ENCODE measurements at regions not wholly inside any gene's neighbourhood (a gene's known extent, or its start where the extent isn't known, plus 50 kb on each side); places are given as distances from the start of the nearest gene placed in this dataset.
"Not testable (repeated sequence)": the region's sequence is repeated elsewhere in the genome, so short reads cannot be mapped to it uniquely, and the experiment has no call there.

DNA sequence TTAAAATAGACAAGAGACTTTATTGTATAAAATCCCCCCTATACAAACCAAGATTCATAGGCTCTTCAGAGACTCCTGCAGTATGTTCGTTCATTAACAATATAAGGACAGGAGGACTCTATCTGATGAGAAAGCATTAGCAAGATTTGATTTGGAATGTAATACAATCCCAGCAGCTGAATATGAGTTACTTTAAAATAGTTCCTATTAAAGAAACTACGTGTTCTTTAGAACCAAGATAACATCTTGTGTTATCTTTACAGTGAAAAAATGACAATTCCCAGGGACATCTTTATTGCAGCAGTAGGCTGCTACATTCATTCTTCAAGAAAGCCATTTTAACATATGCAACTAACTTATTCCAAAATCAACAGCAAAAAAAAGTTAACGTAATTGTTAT lies 1360.1 kb upstream of the GJE1 start:
- no peak for DNase-seq (ENCODE audit: low spot score)

DNA sequence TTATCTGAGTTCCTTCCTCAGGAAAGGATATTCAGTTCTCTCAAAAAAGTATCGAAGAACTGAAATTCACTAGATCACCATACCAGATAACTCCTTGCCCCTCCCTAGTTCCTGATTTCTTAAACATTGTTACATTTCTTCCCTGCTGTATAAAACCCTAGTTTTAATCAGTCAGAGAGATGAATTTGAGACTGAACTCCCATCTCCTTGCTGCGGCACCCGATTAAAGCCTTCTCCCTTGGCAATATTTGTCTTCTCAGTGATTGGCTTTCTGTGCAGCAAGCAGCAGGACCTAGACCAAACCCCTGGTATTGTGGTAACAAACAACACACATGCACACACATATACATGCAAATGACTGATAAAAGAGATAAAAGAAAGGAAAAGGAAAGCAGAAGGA lies 1364.6 kb upstream of the GJE1 start:
- DNase-seq (ENCODE audit: low spot score): no peak

DNA sequence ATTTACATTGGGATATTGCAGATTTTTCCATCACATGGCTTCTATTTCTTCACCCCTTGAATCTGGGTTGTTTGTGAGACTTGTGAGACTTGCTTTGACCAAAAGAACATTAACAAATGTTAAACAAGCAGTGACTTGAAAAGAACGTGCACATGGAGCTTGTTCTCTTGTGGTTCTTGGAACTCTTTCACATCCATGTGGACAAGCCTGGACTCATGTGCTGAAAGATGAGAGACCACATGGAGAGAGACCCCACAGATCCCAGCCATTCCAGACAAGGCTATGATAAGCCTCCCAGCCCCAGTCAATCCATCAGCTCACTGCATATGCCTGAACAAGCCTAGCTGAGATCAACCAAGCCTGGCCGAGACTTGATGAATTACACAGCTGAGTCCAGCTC lies 1365.7 kb upstream of the GJE1 start:
- DNase-seq (ENCODE audit: low spot score): no peak

DNA sequence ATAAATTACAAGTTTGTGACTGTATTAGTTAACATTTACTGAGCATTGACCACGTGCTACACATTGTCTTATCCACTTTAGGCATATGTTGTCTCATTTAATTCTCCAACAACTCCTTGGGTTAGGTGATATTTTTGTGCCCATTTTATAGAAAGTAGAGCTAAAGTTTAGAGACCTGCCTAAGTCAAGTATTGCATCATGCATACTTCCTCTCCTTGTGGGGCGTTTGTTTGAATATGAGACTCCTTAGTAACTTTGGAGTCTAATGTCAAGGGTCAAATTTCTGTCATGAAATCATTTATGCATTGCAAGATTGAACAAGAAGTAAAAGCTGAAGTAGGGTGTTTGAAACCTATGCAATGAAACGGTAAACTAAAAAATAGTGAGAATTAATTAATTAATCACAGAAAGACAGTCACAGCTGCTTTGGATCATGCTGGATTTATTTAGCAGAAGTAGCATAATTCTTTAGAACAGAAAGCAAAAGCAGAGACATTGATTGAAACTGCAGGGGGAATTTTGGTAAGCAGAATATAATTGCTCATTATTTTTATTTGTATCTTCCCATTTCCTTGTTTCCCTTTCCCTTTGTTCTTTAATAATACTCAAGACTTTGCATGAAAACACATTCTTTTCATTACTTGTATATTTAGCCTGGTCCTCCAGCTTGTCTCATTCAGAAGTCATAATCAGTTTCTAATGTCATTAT lies 1374.4 kb upstream of the GJE1 start:
- no peak for DNase-seq (ENCODE audit: low spot score)

DNA sequence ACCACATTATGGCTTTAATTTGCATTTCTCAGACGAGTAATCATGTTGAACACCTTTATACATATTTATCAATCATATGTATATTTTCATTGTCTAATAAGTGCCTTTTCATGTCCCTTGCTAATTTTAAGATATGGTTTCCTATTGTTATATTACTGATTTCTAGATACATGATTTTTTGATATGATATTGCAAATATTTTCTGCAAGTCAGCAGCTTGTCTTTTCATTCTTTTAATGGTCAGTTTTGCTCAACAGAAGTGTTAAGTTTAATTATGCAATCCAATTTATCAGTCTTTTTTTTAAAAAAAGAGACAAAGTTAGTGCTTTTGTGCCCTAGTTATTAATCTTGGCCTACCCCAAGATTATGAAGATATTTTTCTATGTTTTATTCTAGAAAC lies 1377.8 kb upstream of the CITED2 start:
- no peak for DNase-seq (ENCODE audit: low spot score)

DNA sequence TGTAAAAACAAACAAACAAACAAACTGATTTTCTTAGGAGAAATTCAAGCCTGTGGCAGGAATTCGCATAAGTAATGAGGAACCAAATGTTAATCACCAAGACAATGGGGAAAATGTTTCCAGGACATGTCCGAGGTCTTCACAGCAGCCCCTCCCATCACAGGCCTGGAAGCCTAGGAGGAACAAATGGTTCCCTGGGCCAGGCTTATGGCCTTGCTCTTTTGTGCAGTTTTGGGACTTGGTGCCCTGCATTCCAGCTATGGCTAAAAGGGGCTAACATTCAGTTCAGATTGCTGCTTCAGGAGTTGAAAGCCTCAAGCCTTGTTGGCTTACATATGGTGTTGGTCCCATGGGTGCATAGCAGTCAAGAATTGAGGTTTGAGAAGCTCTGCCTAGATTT lies 1372.7 kb upstream of the CITED2 start:
- no peak for DNase-seq (ENCODE audit: low spot score)

DNA sequence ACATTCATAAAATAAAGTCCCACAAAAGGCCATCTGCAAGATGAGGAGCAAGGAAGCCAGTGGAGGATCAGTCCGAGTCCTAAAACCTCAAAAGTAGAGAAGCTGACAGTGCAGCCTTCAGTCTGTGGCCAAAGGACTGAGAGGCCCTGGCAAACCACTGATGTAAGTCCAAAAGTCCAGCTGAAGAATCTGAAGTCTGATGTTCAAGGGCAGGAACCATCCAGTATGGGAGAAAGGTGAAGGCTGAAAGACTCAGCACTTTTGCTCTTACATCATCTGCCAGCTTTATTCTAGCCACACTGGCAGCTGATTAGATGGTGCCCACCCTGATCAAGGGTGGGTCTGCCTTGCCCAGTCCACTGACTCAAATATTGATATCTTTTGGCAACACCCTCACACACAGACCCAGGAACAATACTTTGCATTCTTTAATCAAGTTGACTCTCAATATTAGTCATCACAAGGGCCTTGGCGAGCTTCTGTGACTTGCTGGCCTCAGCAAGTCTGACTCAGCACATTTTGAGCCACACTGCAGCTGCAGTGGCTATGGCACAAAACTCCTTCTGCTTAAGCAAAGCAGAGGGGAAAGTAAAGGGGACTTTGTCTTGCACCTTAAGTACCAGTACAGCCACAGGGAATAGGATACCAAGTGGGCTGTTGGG lies 1370.3 kb upstream of the CITED2 start:
- DNase-seq (ENCODE audit: low spot score): no peak

DNA sequence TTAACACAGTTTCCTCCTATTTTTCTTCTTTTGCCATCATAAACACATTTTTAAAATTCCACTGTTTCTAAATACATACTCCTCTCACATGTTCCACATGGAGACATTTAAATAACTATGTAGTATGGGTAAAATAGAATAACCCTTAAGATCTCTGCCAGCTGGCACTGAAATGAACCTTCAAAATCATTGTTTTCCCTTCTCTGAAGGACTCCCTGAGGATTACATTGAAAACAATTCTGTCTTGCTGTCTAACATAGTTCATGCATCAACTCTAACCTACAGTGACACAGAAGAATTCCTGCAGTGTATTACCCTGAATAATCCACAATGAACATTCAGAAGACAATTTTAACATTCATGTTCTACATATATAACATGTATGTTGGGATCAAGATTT lies 1361.8 kb upstream of the CITED2 start:
- no peak for DNase-seq (ENCODE audit: low spot score)

DNA sequence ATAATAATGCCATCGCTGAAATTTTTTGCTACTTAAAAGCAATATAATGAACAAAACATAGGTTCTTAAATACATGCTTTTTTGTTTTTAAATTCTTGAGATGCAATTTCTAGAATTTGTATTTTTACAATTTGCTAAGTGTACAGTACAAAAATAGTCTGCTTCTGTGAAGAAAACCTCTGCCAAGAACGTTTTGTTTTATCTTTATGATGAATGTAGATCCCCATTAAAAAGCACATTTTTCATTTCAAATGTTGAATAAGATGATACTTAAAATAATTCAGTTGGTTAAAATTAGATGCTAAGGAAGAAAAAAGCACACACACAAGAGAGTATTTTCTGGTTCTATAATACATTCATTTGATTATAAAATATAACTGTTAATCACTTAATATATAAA lies 1358.5 kb upstream of the CITED2 start:
- no peak for DNase-seq (ENCODE audit: low spot score)

DNA sequence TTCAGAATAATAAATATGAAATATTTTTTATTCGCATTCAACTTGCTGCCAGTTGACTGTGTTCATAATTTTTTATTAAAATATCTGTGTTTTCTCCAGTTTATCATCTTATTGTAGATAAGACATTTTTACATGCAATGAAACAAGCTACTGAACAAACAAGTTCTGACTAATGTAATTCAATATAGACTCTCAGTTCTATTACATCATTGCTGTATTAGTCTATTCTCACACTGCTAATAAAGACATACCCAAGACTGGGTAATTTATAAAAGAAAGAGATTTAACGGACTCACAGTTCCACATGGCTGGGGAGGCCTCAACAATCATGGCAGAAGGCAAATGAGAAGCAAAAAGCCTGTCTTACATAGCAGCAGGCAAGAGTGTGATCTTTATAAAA lies 1357.7 kb upstream of the CITED2 start:
- DNase-seq (ENCODE audit: low spot score): no peak

DNA sequence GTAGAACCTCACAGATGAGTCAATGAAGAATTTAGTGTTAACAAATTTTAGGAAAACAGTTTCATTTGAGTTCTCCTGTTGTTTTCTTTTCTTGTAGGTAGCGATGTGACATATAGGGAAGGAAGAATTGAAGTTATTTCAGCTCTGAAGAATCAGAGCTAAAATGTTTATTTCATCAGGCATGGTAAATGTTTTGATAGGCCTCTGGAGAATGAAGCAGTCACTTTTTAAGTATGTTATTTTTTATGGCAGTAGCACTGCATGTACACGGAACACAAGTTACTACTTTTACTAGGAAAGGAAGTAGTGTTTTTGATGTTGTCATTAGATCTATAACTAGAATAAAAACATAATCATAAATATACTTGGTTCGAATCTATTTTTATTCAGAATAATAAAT lies 1357.3 kb upstream of the CITED2 start:
- no peak for DNase-seq (ENCODE audit: low spot score)

DNA sequence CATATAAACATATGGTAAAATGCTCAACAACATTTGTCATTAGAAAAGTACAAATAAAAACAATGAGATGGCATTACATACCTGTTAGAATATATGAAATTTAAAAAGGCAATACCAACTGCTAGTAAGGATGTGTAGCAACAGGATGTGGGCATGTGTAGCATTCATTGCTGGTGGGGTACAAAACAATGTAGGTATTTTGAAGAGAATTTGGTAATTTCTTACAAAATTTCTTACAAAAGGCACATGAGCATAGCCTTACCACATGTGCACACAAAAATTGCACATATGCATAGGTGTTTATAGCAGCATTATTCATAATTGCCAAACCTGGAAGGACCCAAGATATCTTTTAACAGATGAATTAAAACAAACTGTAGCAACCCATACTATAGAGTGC lies 1355.1 kb upstream of the CITED2 start:
- DNase-seq (ENCODE audit: low spot score): no peak

DNA sequence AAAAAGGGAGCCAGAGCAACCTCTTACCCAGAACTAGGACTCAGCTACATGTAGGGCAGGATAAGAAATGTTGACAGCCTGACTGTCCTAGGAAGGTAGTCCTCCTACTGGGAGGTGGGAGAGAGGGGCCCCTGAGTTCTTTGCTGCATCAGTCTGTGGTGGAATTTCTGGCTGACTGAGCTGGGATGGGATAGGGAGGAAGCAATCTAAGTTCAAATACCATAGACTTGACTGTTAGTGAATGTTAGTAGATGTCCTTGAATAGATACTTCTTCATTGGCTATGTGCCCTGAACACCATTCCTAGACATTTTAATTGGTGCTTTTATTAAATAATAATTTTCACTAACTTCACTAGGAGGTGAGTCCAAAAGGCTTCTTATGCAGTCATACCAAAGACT lies 1343.6 kb upstream of the CITED2 start:
- no peak for DNase-seq (ENCODE audit: low spot score)

DNA sequence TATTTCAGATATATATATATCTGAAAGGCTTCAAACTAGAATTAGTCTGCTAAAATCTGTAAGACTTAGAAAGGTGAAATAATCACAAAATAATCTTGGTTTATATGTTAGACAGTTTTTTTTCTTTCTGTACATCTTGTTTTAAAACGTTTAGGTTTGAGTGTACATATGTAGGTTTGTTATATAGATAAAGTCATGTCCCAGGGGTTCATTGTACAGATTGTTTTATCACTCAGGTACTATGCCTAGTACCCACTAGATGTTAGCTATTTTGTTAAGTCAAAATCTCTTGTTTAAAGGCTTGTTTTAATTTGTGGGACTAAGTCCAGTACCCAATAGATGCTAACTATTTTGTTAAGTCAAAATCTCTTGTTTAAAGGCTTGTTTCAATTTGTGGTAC lies 1339.0 kb upstream of the CITED2 start:
- DNase-seq (ENCODE audit: low spot score): no peak

DNA sequence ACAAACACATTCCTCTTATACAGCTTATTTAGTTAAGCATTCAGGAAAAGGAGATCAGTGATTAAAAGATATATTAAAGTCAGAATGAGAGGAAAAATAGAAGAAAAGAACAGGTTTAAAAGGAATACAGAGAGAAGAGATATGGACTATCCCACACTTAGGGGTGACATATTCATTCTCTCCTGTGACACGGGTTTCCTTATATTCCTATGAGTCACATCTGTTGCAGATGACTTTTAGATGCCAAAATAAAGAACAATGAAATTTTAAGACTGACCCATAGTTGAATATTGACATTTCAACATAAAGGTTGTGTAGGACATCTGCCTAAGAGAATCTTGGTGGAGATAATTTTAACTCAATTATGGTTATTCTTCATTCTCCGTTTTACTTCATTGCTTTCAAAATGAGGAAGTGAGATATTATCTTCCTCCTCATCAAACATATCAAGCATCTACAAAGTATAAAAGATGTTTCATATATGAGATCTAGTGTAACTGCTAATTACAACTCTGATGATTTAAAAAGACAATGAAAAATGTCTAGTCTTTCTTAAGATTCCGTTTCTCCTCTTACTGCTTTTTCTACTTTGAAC lies 1336.7 kb upstream of the CITED2 start:
- DNase-seq (ENCODE audit: low spot score): no peak

DNA sequence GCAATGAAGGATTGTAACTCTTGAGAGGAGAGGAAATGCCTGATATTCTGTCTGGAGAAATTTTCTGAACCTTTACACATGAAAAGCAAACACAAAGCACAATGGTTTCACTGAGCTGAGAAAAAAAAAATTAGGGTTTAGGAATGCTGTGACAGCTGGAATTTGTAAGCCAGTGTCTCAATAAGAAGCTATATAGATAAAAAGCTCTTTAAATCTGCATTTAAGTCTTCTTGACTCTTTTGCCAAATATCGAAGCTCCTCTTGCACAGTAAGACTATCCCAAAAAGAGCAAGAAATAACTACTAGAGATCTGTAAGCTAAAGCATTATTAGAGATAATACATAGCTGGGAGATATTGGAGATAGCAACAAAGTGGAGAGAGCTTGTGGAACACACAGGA lies 1334.0 kb upstream of the CITED2 start:
- DNase-seq (ENCODE audit: low spot score): no peak

DNA sequence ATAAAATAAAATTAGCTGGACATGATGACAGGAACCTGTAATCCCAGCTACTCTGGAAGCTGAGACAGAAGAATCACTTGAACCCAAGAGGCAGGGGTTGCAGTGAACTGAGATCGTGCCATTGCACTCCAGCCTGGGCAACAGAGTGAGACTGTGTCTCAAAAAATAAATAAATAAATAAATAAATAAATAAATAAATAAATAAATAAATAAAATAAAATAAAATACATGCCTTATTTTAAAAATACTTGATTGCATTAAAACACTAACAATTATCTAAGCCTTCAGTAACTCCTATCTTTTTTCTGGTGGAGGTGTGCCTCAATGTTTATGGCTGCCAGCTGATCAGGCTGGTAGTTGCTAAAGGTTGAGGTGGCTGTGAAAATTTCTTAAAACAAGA lies 1329.6 kb upstream of the CITED2 start:
- DNase-seq (ENCODE audit: low spot score): not testable (repeated sequence)

DNA sequence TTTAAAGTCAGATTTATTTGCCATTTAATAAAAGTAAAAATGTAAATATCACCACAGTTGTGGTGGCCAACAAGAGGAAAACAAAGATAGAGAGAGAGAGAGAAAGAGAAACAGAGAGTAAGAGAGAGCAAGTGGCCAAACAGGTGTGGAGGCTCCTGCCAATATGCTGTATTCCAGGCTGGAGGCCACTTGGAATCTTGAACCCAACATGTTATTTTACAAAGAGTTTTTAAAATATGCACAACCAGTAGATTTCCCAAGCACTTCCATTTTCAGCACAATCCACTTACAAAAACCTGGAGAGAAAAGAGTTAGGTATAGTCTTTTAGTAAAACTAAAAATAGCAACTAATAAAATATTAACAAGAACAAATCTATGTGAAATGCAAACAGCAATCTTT lies 1323.1 kb upstream of the CITED2 start:
- DNase-seq (ENCODE audit: low spot score): no peak

DNA sequence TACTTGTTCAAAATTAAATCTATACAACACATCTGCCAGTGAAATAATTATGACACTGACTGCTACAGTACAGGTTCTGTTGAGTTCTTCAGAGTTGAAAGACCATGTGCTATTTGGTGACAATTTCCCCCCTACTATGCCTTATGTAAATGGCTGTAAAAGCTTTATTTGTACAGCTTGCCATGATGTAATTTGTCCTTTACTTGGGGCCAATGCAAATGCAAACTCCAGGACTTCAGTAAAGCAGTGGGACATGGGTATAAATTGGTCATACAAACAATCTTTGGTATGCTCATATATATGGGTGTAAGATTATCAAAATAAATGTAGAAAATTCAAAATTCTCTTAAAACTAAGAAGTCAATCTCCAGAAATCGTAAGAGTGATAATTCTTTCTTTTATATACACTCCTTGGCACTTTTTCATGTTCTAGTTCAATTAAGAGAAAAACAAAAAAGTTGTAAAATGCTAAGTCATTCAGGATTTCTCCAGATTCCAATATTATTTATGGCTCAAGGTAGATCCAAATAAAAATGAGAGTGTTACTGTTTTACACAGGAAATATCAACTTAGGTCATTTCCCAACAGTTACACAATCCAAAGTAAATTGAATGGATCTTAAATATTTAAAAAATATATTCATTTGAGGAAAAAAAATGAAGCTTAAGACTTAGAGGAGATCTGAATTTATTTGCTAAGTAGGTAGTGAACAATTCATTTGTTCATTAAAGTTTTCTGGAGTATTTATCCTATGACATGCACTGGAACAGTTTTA lies 1310.5 kb upstream of the CITED2 start:
- no peak for DNase-seq (ENCODE audit: low spot score)

DNA sequence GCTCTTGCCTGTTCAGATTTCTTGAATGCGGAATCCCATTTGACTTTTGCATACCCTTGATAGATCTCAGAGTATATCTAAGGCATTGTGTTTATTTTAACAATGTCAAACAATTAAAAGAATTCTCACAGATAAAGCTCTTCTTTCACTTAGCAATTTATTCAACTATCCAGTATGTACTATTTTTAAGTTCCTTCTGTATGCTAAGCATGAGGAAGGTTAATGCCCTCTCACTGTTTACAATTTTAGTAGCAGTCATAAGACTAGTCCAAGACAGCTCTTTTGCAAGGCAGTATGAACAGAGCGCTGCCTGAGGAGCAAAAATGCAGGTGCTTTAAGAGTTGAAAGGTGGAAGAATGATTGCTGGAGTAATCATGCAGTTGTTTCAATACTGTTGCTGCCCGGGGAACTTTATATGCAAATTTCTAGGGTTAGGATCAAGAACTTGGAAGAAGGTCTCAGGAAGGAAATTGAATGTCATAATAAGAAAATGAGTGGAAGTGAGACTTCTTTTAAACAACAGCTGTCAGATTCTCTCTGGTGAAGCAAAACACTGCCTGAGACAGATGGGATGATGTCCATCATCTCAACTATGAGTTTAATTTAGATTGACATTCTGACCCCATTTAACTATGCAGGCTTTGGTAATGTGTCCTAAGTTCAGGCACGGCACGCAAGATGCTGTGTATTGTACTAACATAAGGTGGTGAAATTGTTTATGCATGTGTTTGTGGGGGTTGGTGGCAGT lies 1303.5 kb upstream of the CITED2 start:
- DNase-seq (ENCODE audit: low spot score): no peak

DNA sequence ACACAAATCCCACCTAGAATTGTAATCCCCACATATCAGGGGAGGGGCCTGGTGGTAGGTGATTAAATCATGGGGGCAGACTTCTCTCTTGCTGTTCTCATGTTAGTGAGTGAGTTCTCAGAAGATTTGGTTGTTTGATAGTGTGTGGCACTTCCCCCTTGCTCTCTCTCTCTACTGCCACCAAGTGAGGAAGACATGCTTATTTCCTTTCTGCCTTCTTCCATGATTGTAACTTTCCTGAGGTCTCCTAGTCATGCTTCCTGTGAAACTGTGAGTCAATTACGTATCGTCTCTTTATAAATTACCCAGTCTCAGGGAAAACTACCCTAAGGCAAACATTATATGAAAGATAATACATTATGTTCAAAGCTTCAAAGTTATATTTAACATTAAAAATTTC lies 1297.5 kb upstream of the CITED2 start:
- no peak for DNase-seq (ENCODE audit: low spot score)

DNA sequence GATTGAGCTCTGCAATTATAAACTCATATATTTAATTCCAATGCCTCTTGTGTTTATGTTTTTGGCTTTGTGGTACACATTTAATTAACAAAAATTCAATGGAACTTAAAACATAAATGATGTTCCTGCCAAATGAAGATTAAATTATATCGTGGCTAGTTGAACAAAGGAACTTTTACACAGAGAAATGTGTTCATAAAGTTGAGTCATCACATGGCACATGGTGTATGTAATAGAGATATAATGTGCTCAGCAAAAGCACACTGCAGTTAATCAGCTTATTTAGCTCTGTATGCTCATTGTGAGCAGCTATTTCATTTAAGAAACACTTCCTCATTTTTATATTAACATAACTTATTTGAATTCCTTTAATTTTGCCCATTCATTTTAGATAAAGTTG lies 1295.6 kb upstream of the CITED2 start:
- DNase-seq (ENCODE audit: low spot score): no peak
